ENCODE measurements at regions not wholly inside any gene's neighbourhood (a gene's known extent, or its start where the extent isn't known, plus 50 kb on each side); places are given as distances from the start of the nearest gene placed in this dataset.

GRCh38 chr13:80548915-80549314 is 208.0 kb upstream of the SPRY2 start:
- TF ChIP-seq CTCF (conservative IDR thresholded peaks at IDR 0.05; ENCODE audit: low read depth in 2 of 2) (no peak), EZH2 (IDR thresholded peaks at IDR 0.05; ENCODE audit: low read depth, unreplicated experiment) (no peak), POLR2AphosphoS5 (IDR thresholded peaks at IDR 0.05; ENCODE audit: low read depth) (no peak), STAT1 (IDR thresholded peaks at IDR 0.05; ENCODE audit: unreplicated experiment) (no peak), ZNF114 (CRISPR knock-in tag; IDR thresholded peaks at IDR 0.05) (no peak), ZNF462 (CRISPR knock-in tag; IDR thresholded peaks at IDR 0.05) (no peak), JUNB (IDR thresholded peaks at IDR 0.05; ENCODE audit: unreplicated experiment) (no peak), NANOG (IDR thresholded peaks at IDR 0.05; ENCODE audit: borderline replicate concordance) (no peak), EZH2phosphoT487 (IDR thresholded peaks at IDR 0.05; ENCODE audit: unreplicated experiment) (no peak), CREB1 (CRISPR knock-in tag; IDR thresholded peaks at IDR 0.05; ENCODE audit: low read depth) (no peak), ETS1 (IDR thresholded peaks at IDR 0.05) (no peak)
- TF ChIP-seq, protein P1, sequence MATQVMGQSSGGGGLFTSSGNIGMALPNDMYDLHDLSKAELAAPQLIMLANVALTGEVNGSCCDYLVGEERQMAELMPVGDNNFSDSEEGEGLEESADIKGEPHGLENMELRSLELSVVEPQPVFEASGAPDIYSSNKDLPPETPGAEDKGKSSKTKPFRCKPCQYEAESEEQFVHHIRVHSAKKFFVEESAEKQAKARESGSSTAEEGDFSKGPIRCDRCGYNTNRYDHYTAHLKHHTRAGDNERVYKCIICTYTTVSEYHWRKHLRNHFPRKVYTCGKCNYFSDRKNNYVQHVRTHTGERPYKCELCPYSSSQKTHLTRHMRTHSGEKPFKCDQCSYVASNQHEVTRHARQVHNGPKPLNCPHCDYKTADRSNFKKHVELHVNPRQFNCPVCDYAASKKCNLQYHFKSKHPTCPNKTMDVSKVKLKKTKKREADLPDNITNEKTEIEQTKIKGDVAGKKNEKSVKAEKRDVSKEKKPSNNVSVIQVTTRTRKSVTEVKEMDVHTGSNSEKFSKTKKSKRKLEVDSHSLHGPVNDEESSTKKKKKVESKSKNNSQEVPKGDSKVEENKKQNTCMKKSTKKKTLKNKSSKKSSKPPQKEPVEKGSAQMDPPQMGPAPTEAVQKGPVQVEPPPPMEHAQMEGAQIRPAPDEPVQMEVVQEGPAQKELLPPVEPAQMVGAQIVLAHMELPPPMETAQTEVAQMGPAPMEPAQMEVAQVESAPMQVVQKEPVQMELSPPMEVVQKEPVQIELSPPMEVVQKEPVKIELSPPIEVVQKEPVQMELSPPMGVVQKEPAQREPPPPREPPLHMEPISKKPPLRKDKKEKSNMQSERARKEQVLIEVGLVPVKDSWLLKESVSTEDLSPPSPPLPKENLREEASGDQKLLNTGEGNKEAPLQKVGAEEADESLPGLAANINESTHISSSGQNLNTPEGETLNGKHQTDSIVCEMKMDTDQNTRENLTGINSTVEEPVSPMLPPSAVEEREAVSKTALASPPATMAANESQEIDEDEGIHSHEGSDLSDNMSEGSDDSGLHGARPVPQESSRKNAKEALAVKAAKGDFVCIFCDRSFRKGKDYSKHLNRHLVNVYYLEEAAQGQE (IDR thresholded peaks at IDR 0.05; ENCODE audit: unreplicated experiment), result no peak
